HCT116 (cell line): ENCODE measurements at regions not wholly inside any gene's neighbourhood (a gene's known extent, or its start where the extent isn't known, plus 50 kb on each side); places are given as distances from the start of the nearest gene placed in this dataset.

Experiments used
- ATAC-seq: fragments of 200-7000 bp; cut with Tn5 transposase; 2 replicates; pipeline ENCODE4 v1.9.1; 2020; ENCODE audit warnings: mild to moderate bottlenecking, moderate library complexity
- BruUV-seq: library from RNA; stranded (reverse); fragments of 400-500 nt; replicated peaks from 2 replicates; lab custom pipeline; 2021; lab: Mats Ljungman, UMichigan
- CTCF ChIA-PET: fragments of 300-600 bp; sonication (Branson Sonifier 250); formaldehyde crosslinking; loops from one replicate; lab custom pipeline; 2021; ENCODE audit warnings: antibody characterized with exemption; lab: Charles Lee
- POLR2A ChIA-PET: fragments of 300-600, 350-600 bp; sonication (Branson Sonifier 250); formaldehyde crosslinking; loops from one replicate; lab custom pipeline; 2021; ENCODE audit warnings: antibody characterized with exemption; lab: Charles Lee
- RAD21 ChIA-PET, 2 experiments: fragments of 300-600 bp; sonication (Branson Sonifier 250); formaldehyde crosslinking; loops; one replicate each; lab custom pipeline; 2023; ENCODE audit warnings: low total read pairs in 2 of 2; ENCODE audit not compliant: uncharacterized antibody in 2 of 2, unreplicated experiment in 2 of 2, low non-redundant PET in 1 of 2; lab: Charles Lee
- DNase-seq: peaks from one replicate; pipeline ENCODE4 v3.0.0-alpha.2; 2010; ENCODE audit warnings: low read depth, low spot score
- H2AFZ ChIP-seq: fragments of 200-600 bp; shearing (Covaris generic), sonication (generic); 2 replicates; pipeline ENCODE4 v1.6.1; 2017; ENCODE audit warnings: low read depth, mixed run types, mixed read lengths, antibody characterized with exemption, low read length; ENCODE audit not compliant: poor library complexity, severe bottlenecking
- H3K27ac ChIP-seq: 2 replicates; pipeline ENCODE4 v1.5.1; 2012; ENCODE audit warnings: low read depth, low read length
- H3K27me3 ChIP-seq: fragments of 200-600 bp; sonication (generic); 2 replicates; pipeline ENCODE4 v1.6.1; 2016; ENCODE audit warnings: mixed run types, low read length, mixed read lengths; ENCODE audit not compliant: insufficient read depth
- H3K36me3 ChIP-seq, 2 experiments: fragments of 200-500 bp in 1 of 2; fragments of 200-600 bp in 1 of 2; sonication (Bioruptor generic) in 1 of 2; sonication (generic) in 1 of 2; 2 replicates each; pipeline versions ENCODE4 v1.5.1 to v1.6.1; 2014 to 2016; ENCODE audit warnings: low read length in 2 of 2, inconsistent platforms in 1 of 2, mixed read lengths in 1 of 2, mixed run types in 1 of 2; ENCODE audit not compliant: insufficient read depth in 2 of 2, control insufficient read depth in 1 of 2
- H3K4me1 ChIP-seq, 2 experiments: fragments of 200-600 bp in 1 of 2; sonication (generic) in 1 of 2; 2 replicates each; pipeline versions ENCODE4 v1.5.1 to v1.6.1; 2012 to 2017; ENCODE audit warnings: low read length in 2 of 2, inconsistent platforms in 1 of 2, mild to moderate bottlenecking in 1 of 2, mixed read lengths in 1 of 2, mixed run types in 1 of 2, moderate library complexity in 1 of 2; ENCODE audit not compliant: insufficient read depth in 2 of 2, control insufficient read depth in 1 of 2
- H3K4me2 ChIP-seq: fragments of 200-600 bp; sonication (generic); 2 replicates; pipeline ENCODE4 v1.6.1; 2017; ENCODE audit warnings: mixed run types, low read length, mixed read lengths
- H3K4me3 ChIP-seq, 2 experiments: fragments of 200-600 bp in 1 of 2; sonication (generic) in 1 of 2; replicated peaks in 1 of 2; 2 replicates each; pipeline ENCODE4 v1.5.1; 2011 to 2016; ENCODE audit warnings: low read length in 2 of 2, control low read depth in 1 of 2, low read depth in 1 of 2, mild to moderate bottlenecking in 1 of 2, mixed read lengths in 1 of 2, mixed run types in 1 of 2
- H3K79me2 ChIP-seq: fragments of 200-600 bp; sonication (generic); 2 replicates; pipeline ENCODE4 v1.6.1; 2017; ENCODE audit warnings: mild to moderate bottlenecking, mixed run types, low read length, moderate library complexity, mixed read lengths; ENCODE audit not compliant: insufficient read depth
- H3K9ac ChIP-seq: fragments of 200-600 bp; sonication (generic); 2 replicates; pipeline ENCODE4 v1.6.1; 2016; ENCODE audit warnings: low read length, mixed read lengths
- H3K9me2 ChIP-seq: fragments of 200-600 bp; sonication (generic), shearing (Covaris generic); 2 replicates; pipeline ENCODE4 v1.6.1; 2017; ENCODE audit warnings: mixed run types, mild to moderate bottlenecking, moderate library complexity; ENCODE audit not compliant: insufficient read depth
- H3K9me3 ChIP-seq, 2 experiments: fragments of 200-500 bp in 1 of 2; fragments of 200-600 bp in 1 of 2; sonication (Bioruptor generic) in 1 of 2; sonication (generic) in 1 of 2; 2 replicates each; pipeline ENCODE4 v1.6.1; 2014 to 2017; ENCODE audit warnings: low read length in 2 of 2, mixed read lengths in 2 of 2, inconsistent platforms in 1 of 2, low read depth in 1 of 2, mild to moderate bottlenecking in 1 of 2, mixed run types in 1 of 2, moderate library complexity in 1 of 2; ENCODE audit not compliant: control insufficient read depth in 1 of 2, insufficient read depth in 1 of 2
- H4K20me1 ChIP-seq: fragments of 200-600 bp; sonication (generic), shearing (Covaris generic); 2 replicates; pipeline ENCODE4 v1.6.1; 2017; ENCODE audit warnings: mixed run types, mild to moderate bottlenecking, moderate library complexity; ENCODE audit not compliant: insufficient read depth
- CBX3 ChIP-seq: IDR thresholded peaks from 2 replicates; pipeline ENCODE4 v1.6.1; 2012; ENCODE audit warnings: low read depth
- ELF1 ChIP-seq: IDR thresholded peaks from 2 replicates; pipeline ENCODE4 v1.6.1; 2012; ENCODE audit warnings: low read depth, borderline replicate concordance
- EZH2phosphoT487 ChIP-seq: fragments of 200-600 bp; IDR thresholded peaks from 2 replicates; pipeline ENCODE4 v1.6.1; 2018; ENCODE audit warnings: antibody characterized with exemption, borderline replicate concordance
- POLR2AphosphoS5 ChIP-seq: IDR thresholded peaks from 2 replicates; pipeline ENCODE4 v1.6.1; 2011; ENCODE audit warnings: mild to moderate bottlenecking, low read depth, low read length, moderate library complexity
- RAD21 ChIP-seq: IDR thresholded peaks from 2 replicates; pipeline ENCODE4 v1.6.1; 2012; ENCODE audit warnings: low read depth, mild to moderate bottlenecking
- SRF ChIP-seq: IDR thresholded peaks from 2 replicates; pipeline ENCODE4 v1.6.1; 2012; ENCODE audit warnings: low read depth
- YY1 ChIP-seq: IDR thresholded peaks from 2 replicates; pipeline ENCODE4 v1.6.1; 2011; ENCODE audit warnings: low read length, low read depth, moderate library complexity, mild to moderate bottlenecking; ENCODE audit not compliant: insufficient replicate concordance; ENCODE audit errors: extremely low read depth
- ZNF274 ChIP-seq: fragments of 200-500 bp; sonication (Bioruptor generic); IDR thresholded peaks from 2 replicates; pipeline ENCODE4 v1.6.1; 2014; ENCODE audit warnings: mild to moderate bottlenecking, low read depth, low read length, inconsistent platforms
- intact Hi-C: fragments of 100-400 bp; cut with micrococcal nuclease; formaldehyde crosslinking; loops from 2 replicates; pipeline ENCODE4 v1.10.0; 2022
- TF ChIP-seq, protein P1 (sequence below): IDR thresholded peaks from 2 replicates; pipeline ENCODE4 v1.6.1; 2011; ENCODE audit warnings: mild to moderate bottlenecking, low read length, moderate library complexity; ENCODE audit not compliant: insufficient replicate concordance; ENCODE audit errors: extremely low read depth

DNA sequence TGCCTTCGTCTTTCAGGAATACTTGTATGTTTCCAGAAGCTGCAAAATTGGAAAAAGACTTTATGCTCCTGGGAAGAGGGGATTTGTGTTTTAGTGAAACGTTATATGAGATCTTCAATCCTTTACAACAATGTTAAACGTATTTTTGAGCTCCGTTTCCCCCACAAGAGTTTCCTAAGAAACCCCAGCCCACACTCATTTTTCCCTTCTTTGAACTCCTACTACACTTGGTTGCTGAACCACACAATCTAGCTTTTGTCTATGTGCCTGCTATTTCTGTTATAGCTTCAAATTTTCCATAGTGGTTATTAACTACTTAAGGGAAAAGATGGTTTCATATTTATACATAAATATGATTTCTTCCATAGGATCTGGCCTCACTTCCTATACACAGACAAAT lies 238.6 kb upstream of the ACTBL2 start:
- Histone ChIP-seq H3K4me1 (peaks cover 0 to 25% of the 10 kb centered on the region in 2 experiments; a peak in 2 of 4 replicates), H3K9me2 (no peaks in the 10 kb centered on the region), H3K4me2 (no peak overlapping the region), H3K4me3 (no peak overlapping the region), H3K27me3 (no peaks in the 10 kb centered on the region), H3K9ac (no peak overlapping the region), H3K36me3 (no peaks in the 10 kb centered on the region), H3K27ac (no peak overlapping the region), H3K9me3 (no peaks in the 10 kb centered on the region), H2AFZ (no peak overlapping the region), H4K20me1 (no peaks in the 10 kb centered on the region), H3K79me2 (no peaks in the 10 kb centered on the region)
- POLR2A ChIA-PET: no interaction called here
- RAD21 ChIA-PET: no interaction called here
- intact Hi-C loops: no loop called here
- no TSS peak for BruUV-seq
- CTCF ChIA-PET: no interaction called here
- DNase-seq (no peak), ATAC-seq (no peak)
- no peak for TF ChIP-seq ELF1
- no peak for TF ChIP-seq POLR2AphosphoS5
- TF ChIP-seq RAD21: no peak
- no peak for TF ChIP-seq EZH2phosphoT487
- TF ChIP-seq CBX3: no peak
- no peak for TF ChIP-seq YY1
- no peak for TF ChIP-seq ZNF274

- DNase-seq: no peak
- no peaks in the 10 kb centered on the region for H3K79me2 ChIP-seq
- no peak for TF ChIP-seq SRF
- TF ChIP-seq, protein P1, sequence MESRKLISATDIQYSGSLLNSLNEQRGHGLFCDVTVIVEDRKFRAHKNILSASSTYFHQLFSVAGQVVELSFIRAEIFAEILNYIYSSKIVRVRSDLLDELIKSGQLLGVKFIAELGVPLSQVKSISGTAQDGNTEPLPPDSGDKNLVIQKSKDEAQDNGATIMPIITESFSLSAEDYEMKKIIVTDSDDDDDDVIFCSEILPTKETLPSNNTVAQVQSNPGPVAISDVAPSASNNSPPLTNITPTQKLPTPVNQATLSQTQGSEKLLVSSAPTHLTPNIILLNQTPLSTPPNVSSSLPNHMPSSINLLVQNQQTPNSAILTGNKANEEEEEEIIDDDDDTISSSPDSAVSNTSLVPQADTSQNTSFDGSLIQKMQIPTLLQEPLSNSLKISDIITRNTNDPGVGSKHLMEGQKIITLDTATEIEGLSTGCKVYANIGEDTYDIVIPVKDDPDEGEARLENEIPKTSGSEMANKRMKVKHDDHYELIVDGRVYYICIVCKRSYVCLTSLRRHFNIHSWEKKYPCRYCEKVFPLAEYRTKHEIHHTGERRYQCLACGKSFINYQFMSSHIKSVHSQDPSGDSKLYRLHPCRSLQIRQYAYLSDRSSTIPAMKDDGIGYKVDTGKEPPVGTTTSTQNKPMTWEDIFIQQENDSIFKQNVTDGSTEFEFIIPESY: no peak
- no peaks in the 10 kb centered on the region for H3K27me3 ChIP-seq
- intact Hi-C loops: no loop called here
- no peak overlapping the region for H3K9ac ChIP-seq
- no peak overlapping the region for H3K4me2 ChIP-seq
- ChIA-PET CTCF (no interaction called here), RAD21 (no interaction called here), POLR2A (no interaction called here)
- no peaks in the 10 kb centered on the region for H4K20me1 ChIP-seq
- H3K4me3 ChIP-seq: no peak overlapping the region
- peaks cover 0 to 22% of the 10 kb centered on the region in 2 experiments; a peak in 2 of 4 replicates for H3K4me1 ChIP-seq
- ATAC-seq: no peak
- H3K9me2 ChIP-seq: no peaks in the 10 kb centered on the region
- no peak overlapping the region for H2AFZ ChIP-seq
- no peak overlapping the region for H3K27ac ChIP-seq
- no peaks in the 10 kb centered on the region for H3K36me3 ChIP-seq
- no TSS peak for BruUV-seq
- H3K9me3 ChIP-seq: no peaks in the 10 kb centered on the region
Observed at GRCh38 chr5:57720656-57721055, 238.0 kb upstream of the ACTBL2 start.
